ENCODE measurements at regions not wholly inside any gene's neighbourhood (a gene's known extent, or its start where the extent isn't known, plus 50 kb on each side); places are given as distances from the start of the nearest gene placed in this dataset.

DNA sequence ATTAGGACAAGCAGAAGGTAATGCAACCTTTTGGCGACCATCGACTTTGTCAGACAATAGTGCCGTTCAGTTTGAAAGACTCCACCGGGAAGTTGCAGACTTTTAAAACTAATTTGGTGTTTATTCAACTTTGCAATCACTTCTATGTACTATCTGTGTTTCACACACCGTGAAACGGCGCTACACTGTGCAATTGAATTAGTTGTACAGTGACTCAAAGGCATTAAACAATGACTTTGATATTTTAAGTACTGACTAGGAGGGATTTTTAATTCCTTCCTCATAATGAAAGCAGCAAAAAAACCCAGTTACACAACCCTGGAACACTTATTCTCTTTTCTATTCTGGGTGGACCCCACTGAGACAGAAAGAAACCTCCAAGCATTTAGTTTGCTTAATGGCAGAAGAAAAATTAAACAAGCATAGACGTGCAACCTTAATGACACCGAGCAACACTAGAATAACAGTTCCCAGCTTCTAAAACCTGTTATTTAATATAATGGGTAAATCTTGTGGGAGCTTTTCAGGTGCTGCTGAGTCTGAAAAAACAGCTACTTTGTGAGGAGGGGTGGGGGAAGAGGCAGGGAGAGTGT is 176.8 kb downstream of the LMO4 start:
- H3K27ac ChIP-seq = no peak overlapping the region
- TF ChIP-seq EP300 (IDR thresholded peaks at IDR 0.05) (no peak), POLR2AphosphoS5 (IDR thresholded peaks at IDR 0.05) (no peak), POLR2A (IDR thresholded peaks at IDR 0.05) (no peak)
- TF ChIP-seq, protein P1, sequence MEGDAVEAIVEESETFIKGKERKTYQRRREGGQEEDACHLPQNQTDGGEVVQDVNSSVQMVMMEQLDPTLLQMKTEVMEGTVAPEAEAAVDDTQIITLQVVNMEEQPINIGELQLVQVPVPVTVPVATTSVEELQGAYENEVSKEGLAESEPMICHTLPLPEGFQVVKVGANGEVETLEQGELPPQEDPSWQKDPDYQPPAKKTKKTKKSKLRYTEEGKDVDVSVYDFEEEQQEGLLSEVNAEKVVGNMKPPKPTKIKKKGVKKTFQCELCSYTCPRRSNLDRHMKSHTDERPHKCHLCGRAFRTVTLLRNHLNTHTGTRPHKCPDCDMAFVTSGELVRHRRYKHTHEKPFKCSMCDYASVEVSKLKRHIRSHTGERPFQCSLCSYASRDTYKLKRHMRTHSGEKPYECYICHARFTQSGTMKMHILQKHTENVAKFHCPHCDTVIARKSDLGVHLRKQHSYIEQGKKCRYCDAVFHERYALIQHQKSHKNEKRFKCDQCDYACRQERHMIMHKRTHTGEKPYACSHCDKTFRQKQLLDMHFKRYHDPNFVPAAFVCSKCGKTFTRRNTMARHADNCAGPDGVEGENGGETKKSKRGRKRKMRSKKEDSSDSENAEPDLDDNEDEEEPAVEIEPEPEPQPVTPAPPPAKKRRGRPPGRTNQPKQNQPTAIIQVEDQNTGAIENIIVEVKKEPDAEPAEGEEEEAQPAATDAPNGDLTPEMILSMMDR (IDR thresholded peaks at IDR 0.05) = no peak
- H3K4me1 ChIP-seq = peaks cover 0 to 7% (median 0%) of the 10 kb centered on the region in 3 donors
- no peaks in the 10 kb centered on the region for H3K9me3 ChIP-seq
- 65 to 77% methylated on average over 9 of the region's 9 CpGs for WGBS, 2 donors (ENCODE audit: low coverage in 1 of 2)
- H3K4me3 ChIP-seq = no peak overlapping the region
- H3K27me3 ChIP-seq = no peaks in the 10 kb centered on the region
- H3K36me3 ChIP-seq = no peaks in the 10 kb centered on the region
- ATAC-seq = no peak

GRCh38 chr1:87506147-87506546 is 177.5 kb downstream of the LMO4 start:
- no peak overlapping the region for H3K4me3 ChIP-seq
- peaks cover 0 to 7% (median 0%) of the 10 kb centered on the region in 3 donors for H3K4me1 ChIP-seq
- H3K27ac ChIP-seq = no peak overlapping the region
- WGBS, 2 donors (ENCODE audit: low coverage in 1 of 2) = 71 to 82% methylated on average over 7 to 8 of the region's 8 CpGs
- no peak for ATAC-seq
- no peaks in the 10 kb centered on the region for H3K9me3 ChIP-seq
- H3K27me3 ChIP-seq = no peaks in the 10 kb centered on the region
- TF ChIP-seq POLR2A (IDR thresholded peaks at IDR 0.05) (no peak), EP300 (IDR thresholded peaks at IDR 0.05) (no peak), POLR2AphosphoS5 (IDR thresholded peaks at IDR 0.05) (no peak)
- TF ChIP-seq, protein P1 (IDR thresholded peaks at IDR 0.05) = no peak
- no peaks in the 10 kb centered on the region for H3K36me3 ChIP-seq

GRCh38 chr1:87508247-87508787 is 179.6 kb downstream of the LMO4 start:
- 40 to 60% methylated on average over 1 of the region's 1 CpG for WGBS, 2 donors (ENCODE audit: low coverage in 1 of 2)
- TF ChIP-seq POLR2A (IDR thresholded peaks at IDR 0.05) (no peak), POLR2AphosphoS5 (IDR thresholded peaks at IDR 0.05) (no peak), EP300 (IDR thresholded peaks at IDR 0.05) (no peak)
- TF ChIP-seq, protein P1 (IDR thresholded peaks at IDR 0.05) = no peak
- no peak overlapping the region for H3K4me3 ChIP-seq
- no peak for ATAC-seq
- H3K36me3 ChIP-seq = no peaks in the 10 kb centered on the region
- no peaks in the 10 kb centered on the region for H3K9me3 ChIP-seq
- H3K27me3 ChIP-seq = no peaks in the 10 kb centered on the region
- no peak overlapping the region for H3K27ac ChIP-seq
- peaks cover 0 to 7% (median 0%) of the 10 kb centered on the region in 3 donors for H3K4me1 ChIP-seq

GRCh38 chr1:87510540-87510939 is 181.9 kb downstream of the LMO4 start:
- Histone ChIP-seq H3K27ac (no peak overlapping the region), H3K27me3 (no peaks in the 10 kb centered on the region), H3K9me3 (no peaks in the 10 kb centered on the region), H3K4me1 (peaks cover 0 to 4% (median 0%) of the 10 kb centered on the region in 3 donors), H3K36me3 (no peaks in the 10 kb centered on the region), H3K4me3 (no peak overlapping the region)
- TF ChIP-seq POLR2A (IDR thresholded peaks at IDR 0.05) (no peak), EP300 (IDR thresholded peaks at IDR 0.05) (no peak), POLR2AphosphoS5 (IDR thresholded peaks at IDR 0.05) (no peak)
- TF ChIP-seq, protein P1 (IDR thresholded peaks at IDR 0.05) = no peak
- no peak for ATAC-seq
- WGBS, 2 donors (ENCODE audit: low coverage in 1 of 2) = 84 to 100% methylated on average over 2 to 3 of the region's 3 CpGs

DNA sequence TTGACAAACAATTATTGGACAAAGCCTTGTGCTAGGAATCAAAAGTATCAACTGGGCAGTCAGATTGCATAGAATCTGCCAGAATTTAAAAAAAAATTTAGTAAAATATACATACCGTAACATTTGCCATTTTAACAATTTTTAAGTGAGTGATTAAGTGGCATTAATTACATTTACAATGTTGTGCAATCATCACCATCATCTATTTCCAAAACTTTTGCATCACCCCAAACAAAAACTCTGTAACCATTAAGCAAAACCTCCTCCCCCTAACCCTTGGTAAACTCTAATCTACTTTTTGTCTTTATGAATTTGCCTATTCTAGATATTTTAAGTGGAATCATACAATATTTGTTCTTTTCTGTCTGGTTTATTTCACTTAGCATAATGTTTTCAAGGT is 182.8 kb downstream of the LMO4 start:
- no peak for TF ChIP-seq POLR2A (IDR thresholded peaks at IDR 0.05)
- H3K27ac ChIP-seq = no peak overlapping the region
- WGBS, 2 donors (ENCODE audit: low coverage in 1 of 2) = 69 to 94% methylated on average over 1 of the region's 1 CpG
- no peaks in the 10 kb centered on the region for H3K27me3 ChIP-seq
- H3K4me1 ChIP-seq = no peaks in the 10 kb centered on the region
- H3K9me3 ChIP-seq = no peaks in the 10 kb centered on the region
- H3K36me3 ChIP-seq = no peaks in the 10 kb centered on the region
- ATAC-seq = no peak
- H3K4me3 ChIP-seq = no peak overlapping the region
